Choroid plexus epithelial cell (primary cell): ENCODE measurements at regions not wholly inside any gene's neighbourhood (a gene's known extent, or its start where the extent isn't known, plus 50 kb on each side); places are given as distances from the start of the nearest gene placed in this dataset.

ENCODE experiments used
- DNase-seq: peaks from one replicate; pipeline ENCODE4 v3.0.0-alpha.2; 2010; ENCODE audit warnings: low read depth
- H3K4me3 ChIP-seq: 2 replicates; pipeline ENCODE4 v1.5.1; 2011; ENCODE audit warnings: low read depth, mild to moderate bottlenecking, control low read depth, low read length, moderate library complexity
- TF ChIP-seq, protein P1 (sequence below): conservative IDR thresholded peaks from 2 replicates; pipeline ENCODE4 v1.5.1; 2011; ENCODE audit warnings: low read depth, mild to moderate bottlenecking, control low read depth, inconsistent platforms, low read length, moderate library complexity

DNA sequence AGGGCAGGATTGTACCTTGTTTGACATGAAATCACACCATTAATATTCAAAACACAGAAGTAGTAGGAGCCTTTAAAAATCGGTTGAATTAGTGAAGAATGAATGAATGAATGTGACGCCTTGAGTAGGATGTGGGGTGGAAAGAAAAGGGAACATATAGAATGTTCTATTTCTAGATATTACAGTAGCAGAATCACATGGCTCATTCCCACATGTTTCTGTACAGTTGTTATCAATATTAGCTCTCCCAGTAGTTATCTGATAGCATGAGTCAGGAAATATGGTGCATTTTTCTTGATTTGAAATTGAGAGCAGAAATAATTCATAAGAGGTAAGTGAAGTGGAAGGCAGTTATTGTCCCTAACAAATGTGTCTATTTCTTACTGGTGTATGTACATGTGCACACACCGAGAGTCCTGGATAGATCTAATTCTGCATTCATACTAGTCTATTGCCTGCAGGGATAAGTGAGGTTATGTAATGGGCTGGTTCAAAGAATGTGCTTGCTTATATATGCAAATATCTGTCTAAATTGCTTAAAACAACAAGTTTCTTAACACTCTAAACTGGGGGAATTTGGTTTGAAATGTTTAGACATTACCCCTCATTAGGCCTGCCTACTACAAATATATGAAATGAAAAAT lies 245.4 kb downstream of the EFCAB11 start:
- TF ChIP-seq, protein P1, sequence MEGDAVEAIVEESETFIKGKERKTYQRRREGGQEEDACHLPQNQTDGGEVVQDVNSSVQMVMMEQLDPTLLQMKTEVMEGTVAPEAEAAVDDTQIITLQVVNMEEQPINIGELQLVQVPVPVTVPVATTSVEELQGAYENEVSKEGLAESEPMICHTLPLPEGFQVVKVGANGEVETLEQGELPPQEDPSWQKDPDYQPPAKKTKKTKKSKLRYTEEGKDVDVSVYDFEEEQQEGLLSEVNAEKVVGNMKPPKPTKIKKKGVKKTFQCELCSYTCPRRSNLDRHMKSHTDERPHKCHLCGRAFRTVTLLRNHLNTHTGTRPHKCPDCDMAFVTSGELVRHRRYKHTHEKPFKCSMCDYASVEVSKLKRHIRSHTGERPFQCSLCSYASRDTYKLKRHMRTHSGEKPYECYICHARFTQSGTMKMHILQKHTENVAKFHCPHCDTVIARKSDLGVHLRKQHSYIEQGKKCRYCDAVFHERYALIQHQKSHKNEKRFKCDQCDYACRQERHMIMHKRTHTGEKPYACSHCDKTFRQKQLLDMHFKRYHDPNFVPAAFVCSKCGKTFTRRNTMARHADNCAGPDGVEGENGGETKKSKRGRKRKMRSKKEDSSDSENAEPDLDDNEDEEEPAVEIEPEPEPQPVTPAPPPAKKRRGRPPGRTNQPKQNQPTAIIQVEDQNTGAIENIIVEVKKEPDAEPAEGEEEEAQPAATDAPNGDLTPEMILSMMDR = no peak
- no peak for DNase-seq
- no peak overlapping the region for H3K4me3 ChIP-seq

DNA sequence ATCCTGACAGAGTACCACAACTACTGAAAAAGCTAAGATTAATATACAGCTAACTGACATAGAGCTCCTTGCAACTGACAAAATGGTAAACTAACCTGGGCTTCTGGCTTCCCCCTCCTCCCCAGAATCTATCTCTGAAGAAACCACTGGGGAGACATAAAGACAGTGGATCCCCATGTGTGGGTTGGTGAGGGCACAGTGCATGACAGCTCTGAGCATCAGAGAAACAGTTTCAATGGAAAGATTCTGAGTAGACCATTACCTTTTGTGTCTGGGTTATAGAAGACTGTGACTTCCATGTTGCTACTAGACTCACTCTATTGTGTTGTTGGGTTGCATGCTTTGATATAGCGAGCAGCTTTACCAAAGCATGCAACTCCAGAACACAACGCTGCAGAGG lies 247.4 kb downstream of the EFCAB11 start:
- no peak overlapping the region for H3K4me3 ChIP-seq
- DNase-seq = no peak
- TF ChIP-seq, protein P1 = no peak

DNA sequence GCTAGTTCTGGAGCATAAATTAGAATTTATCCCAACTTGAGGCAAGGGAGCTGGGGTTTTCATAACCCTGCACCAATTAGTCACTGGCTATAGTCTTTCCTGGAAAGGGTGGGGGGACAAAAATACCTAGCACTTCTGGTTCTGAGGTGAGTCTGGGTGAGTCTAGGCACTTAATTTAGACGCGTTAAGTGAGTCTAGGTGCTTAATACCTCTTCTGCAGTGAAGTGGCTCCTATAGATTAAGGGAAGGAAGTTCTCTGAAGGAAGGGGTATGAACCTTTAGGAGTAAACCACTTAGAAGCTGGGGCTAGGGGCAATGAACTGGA lies 251.7 kb downstream of the EFCAB11 start:
- TF ChIP-seq, protein P1 = no peak

DNA sequence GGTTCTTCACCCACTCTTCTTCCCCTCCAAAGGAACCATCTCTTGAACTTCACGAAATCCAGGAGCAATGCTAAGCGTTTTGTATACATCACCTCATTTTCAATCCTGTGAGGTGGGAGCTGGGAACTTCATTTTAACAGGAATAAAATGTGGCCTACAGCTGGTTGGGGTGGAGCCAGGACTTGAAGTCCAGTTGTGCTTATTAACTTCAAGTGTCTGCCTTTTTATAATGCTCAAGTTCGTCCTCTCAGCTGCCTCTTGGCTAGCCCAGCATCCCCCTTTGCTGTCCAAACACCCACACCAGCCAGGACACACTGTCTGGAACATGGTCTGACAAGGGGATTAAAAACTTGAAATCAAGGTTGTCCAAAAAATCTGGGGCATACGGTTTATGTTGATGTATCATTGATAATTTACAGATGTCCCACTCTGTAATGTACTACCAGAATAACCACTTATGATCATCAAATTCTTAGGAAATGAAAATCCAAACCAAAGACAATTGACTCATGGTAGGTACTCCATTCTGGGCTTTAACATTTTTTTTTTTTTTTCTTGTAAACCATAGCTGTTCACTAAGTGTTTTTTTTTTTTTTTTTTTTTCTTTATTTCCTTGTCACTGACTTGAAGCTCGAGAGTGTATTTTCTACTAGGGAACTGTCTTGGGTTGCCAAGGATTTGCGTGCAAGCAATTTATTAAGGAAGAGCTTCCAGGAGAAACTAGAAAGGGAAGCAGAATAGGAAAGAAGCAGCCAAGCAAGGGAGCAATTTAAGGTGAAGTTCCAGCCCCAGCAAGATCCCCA lies 252.3 kb downstream of the EFCAB11 start:
- H3K4me3 ChIP-seq = peak overlapping the region; percentile 73
- peak; percentile 65 for DNase-seq
- TF ChIP-seq, protein P1 = no peak

More for the DNA sequence above, 251.7 kb downstream of the EFCAB11 start:
- DNase-seq = no peak
- H3K4me3 ChIP-seq = no peak overlapping the region

DNA sequence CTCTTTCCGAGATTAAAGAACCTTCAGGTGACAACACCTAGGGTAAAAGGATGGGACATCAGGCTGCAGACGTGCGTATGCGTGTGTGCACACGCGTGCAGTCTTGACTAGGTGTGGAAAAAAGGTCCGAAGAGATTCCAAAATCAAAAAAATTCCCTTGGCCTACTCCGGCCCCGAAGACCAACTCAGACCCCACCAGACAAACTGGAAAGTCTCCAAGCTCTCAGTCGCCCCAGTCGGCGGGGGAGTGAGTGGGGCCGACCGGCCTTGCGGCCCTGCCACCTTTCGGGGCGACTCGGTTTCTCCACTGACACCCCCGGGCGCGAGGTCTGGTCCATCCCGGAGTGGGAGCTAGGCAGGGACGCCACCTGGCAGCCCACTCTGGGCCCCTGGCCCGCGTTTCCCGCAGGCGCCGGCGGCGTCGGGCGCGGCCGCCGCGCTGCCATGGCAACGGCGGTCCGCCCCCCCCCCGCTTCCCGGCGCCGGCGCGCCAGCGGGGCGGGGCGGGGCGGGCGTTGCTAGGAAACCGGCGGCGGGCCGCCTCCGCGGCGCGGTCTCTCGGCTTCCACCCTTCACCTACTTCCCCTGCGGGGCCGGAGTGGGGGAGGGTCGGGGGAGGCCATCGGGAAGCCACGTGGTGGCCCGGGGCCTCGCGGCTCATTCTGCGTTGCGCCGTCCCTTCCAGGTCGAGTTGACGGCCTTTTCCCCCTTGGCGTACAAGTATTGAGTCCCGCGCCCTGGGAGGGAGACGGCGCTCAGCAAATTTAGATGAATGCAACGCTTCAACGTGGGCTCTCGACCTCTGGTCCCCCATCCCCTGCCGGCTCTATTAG lies 253.1 kb downstream of the EFCAB11 start:
- TF ChIP-seq, protein P1 = no peak
- H3K4me3 ChIP-seq = peak overlapping the region; percentile 73
- DNase-seq = peak; percentile 74

DNA sequence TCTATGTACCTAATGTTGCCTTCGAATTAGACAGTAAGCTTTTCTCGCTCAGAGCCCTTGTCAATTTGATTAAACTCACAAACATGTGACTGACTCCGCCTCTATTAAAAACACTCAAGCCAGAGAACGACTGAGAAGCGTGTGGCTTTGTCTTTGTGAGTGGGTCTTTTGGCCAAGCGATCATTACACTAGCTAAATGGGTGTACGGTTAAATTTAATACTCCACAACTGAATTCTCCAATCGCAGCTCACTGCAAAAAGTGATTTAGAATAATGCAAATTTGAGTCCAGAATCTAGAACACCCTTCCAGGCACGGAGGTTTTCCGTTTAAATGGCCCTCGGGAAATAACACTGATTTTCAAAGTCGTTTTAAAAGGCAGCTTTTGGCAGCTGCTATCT lies 253.7 kb downstream of the EFCAB11 start:
- DNase-seq = no peak
- peak overlapping the region; percentile 73 for H3K4me3 ChIP-seq
- TF ChIP-seq, protein P1 = no peak
